HepG2 (cell line): ENCODE measurements at regions not wholly inside any gene's neighbourhood (a gene's known extent, or its start where the extent isn't known, plus 50 kb on each side); places are given as distances from the start of the nearest gene placed in this dataset.

ENCODE experiments used
- ATAC-seq: fragments of 200-7000 bp; cut with Tn5 transposase; 3 replicates; pipeline ENCODE4 v1.9.1; 2020; ENCODE audit warnings: mild to moderate bottlenecking, moderate library complexity
- BruUV-seq: library from RNA; stranded (reverse); fragments of 400-500 nt; replicated peaks from 2 replicates; lab custom pipeline; 2021; lab: Mats Ljungman, UMichigan
- CTCF ChIA-PET: fragments of 300-600 bp; formaldehyde crosslinking; extraction: SDS; loops from one replicate; lab custom pipeline; 2021; ENCODE audit warnings: low total read pairs, inconsistent platforms, low intra/inter-chr PET ratio; lab: Yijun Ruan, JAX
- POLR2A ChIA-PET: fragments of 350-600 bp; sonication (Branson Sonifier 250); formaldehyde crosslinking; loops from one replicate; lab custom pipeline; 2020; ENCODE audit warnings: antibody characterized with exemption, inconsistent platforms; lab: Yijun Ruan, JAX
- DNase-seq: peaks from one replicate; pipeline ENCODE4 v3.0.0-alpha.2; 2015; ENCODE audit warnings: low spot score
- FAIRE-seq: peaks from 3 replicates; lab custom pipeline; 2011; peaks lifted over from hg19 to GRCh38; lab: Jason Lieb, UNC
- H2AFZ ChIP-seq: one replicate; pipeline ENCODE4 v1.6.1; 2011; ENCODE audit warnings: low read length, inconsistent platforms
- H3K27ac ChIP-seq: fragments of 300-600 bp; 3 replicates; pipeline ENCODE4 v1.8.0; 2011; ENCODE audit warnings: mixed run types, mild to moderate bottlenecking, mixed read lengths, low read length, inconsistent platforms; ENCODE audit not compliant: insufficient read depth; ENCODE audit errors: extremely low read length
- H3K27me3 ChIP-seq, 2 experiments: fragments of 200-600 bp in 1 of 2; 2 replicates in 1 of 2; 3 replicates in 1 of 2; pipeline versions ENCODE4 v1.6.0 to v1.8.0; 2011; ENCODE audit warnings: low read length in 2 of 2, mild to moderate bottlenecking in 2 of 2, moderate library complexity in 2 of 2, inconsistent platforms in 1 of 2; ENCODE audit not compliant: insufficient read depth in 2 of 2, control insufficient read depth in 1 of 2
- H3K36me3 ChIP-seq, 2 experiments: fragments of 200-600 bp in 1 of 2; replicated peaks in 1 of 2; 2 replicates in 1 of 2; 3 replicates in 1 of 2; pipeline versions ENCODE4 v1.5.1 to v1.8.0; 2011; ENCODE audit warnings: low read length in 2 of 2, inconsistent platforms in 1 of 2; ENCODE audit not compliant: insufficient read depth in 2 of 2, control insufficient read depth in 1 of 2
- H3K4me1 ChIP-seq: 2 replicates; pipeline ENCODE4 v1.5.1; 2012; ENCODE audit warnings: low read length, inconsistent platforms; ENCODE audit not compliant: insufficient read depth
- H3K4me2 ChIP-seq: 2 replicates; pipeline ENCODE4 v1.6.0; 2011; ENCODE audit warnings: low read depth, low read length, inconsistent platforms
- H3K4me3 ChIP-seq, 3 experiments: fragments of 200-600 bp in 1 of 3; sonication (generic), shearing (Covaris generic) in 1 of 3; replicated peaks in 1 of 3; 2 replicates each; pipeline ENCODE4 v1.5.1; 2011 to 2016; ENCODE audit warnings: low read length in 3 of 3, inconsistent platforms in 2 of 3, low read depth in 2 of 3, mild to moderate bottlenecking in 2 of 3, control low read depth in 1 of 3, mixed read lengths in 1 of 3; ENCODE audit not compliant: insufficient read depth in 1 of 3
- H3K79me2 ChIP-seq: one replicate; pipeline ENCODE4 v1.6.1; 2011; ENCODE audit warnings: low read length, inconsistent platforms; ENCODE audit not compliant: insufficient read depth
- H3K9ac ChIP-seq: 2 replicates; pipeline ENCODE4 v1.6.0; 2011; ENCODE audit warnings: mild to moderate bottlenecking, low read depth, low read length, inconsistent platforms; ENCODE audit not compliant: insufficient read depth
- H3K9me3 ChIP-seq: 2 replicates; pipeline ENCODE4 v1.5.1; 2012; ENCODE audit warnings: mild to moderate bottlenecking, low read length
- H4K20me1 ChIP-seq: 2 replicates; pipeline ENCODE4 v1.6.0; 2011; ENCODE audit warnings: inconsistent platforms, mild to moderate bottlenecking, low read length, moderate library complexity; ENCODE audit not compliant: insufficient read depth
- CBX5 ChIP-seq: sonication (generic); formaldehyde crosslinking; IDR thresholded peaks from 2 replicates; pipeline ENCODE4 v1.4.0; 2020; ENCODE audit warnings: missing genetic modification reagents, borderline replicate concordance
- GABPB1 ChIP-seq: IDR thresholded peaks from 2 replicates; pipeline ENCODE4 v1.6.1; 2016; ENCODE audit warnings: mild to moderate bottlenecking, missing genetic modification reagents, moderate library complexity, missing compliant biosample characterization
- RBM39 ChIP-seq: fragments of 200-400 bp; formaldehyde crosslinking; IDR thresholded peaks from one replicate; pipeline ENCODE4 v1.6.1; 2018; ENCODE audit warnings: antibody characterized with exemption, mild to moderate bottlenecking, low read depth, low read length; ENCODE audit not compliant: poor library complexity, severe bottlenecking
- SRSF1 ChIP-seq: fragments of 200-400 bp; formaldehyde crosslinking; optimal IDR thresholded peaks from 2 replicates; pipeline ENCODE3; 2017; ENCODE audit warnings: mild to moderate bottlenecking, low read depth, low read length, moderate library complexity
- SSRP1 ChIP-seq: IDR thresholded peaks from 2 replicates; pipeline ENCODE4 v1.6.1; 2016; ENCODE audit warnings: control low read depth
- TFE3 ChIP-seq: IDR thresholded peaks from 2 replicates; pipeline ENCODE4 v1.6.1; 2016
- ZBTB7A ChIP-seq: sonication (generic); formaldehyde crosslinking; IDR thresholded peaks from 2 replicates; pipeline ENCODE4 v1.8.0; 2022; ENCODE audit warnings: mild to moderate bottlenecking, missing genetic modification reagents
- ZFAT ChIP-seq: sonication (generic); formaldehyde crosslinking; conservative IDR thresholded peaks from 2 replicates; pipeline ENCODE4 v1.8.1; 2023; ENCODE audit warnings: missing genetic modification reagents, inconsistent platforms
- ZNF484 ChIP-seq: sonication (generic); formaldehyde crosslinking; IDR thresholded peaks from 2 replicates; pipeline ENCODE4 v1.5.1; 2020; ENCODE audit warnings: mild to moderate bottlenecking, low read depth, missing genetic modification reagents, borderline replicate concordance
- WGBS: methylation state at CpG from one replicate; pipeline ENCODE4 v1.1.6; 2017; ENCODE audit warnings: low lambda C conversion rate; 5-methylcytosine and 5-hydroxymethylcytosine counted together
- in situ Hi-C: cut with HindIII; loops from 2 replicates; pipeline ENCODE4 v1.10.0; 2017; ENCODE audit warnings: low pct_unique_long_range_greater_than_20kb; ENCODE audit not compliant: extremely low pct_ligation_motif_present
- intact Hi-C: fragments of 100-400 bp; cut with micrococcal nuclease; formaldehyde crosslinking; loops from one replicate; pipeline ENCODE4 v1.10.0; 2022; ENCODE audit not compliant: unreplicated experiment

- ATAC-seq: no peak
- no peak for TF ChIP-seq SRSF1
- no peak for TF ChIP-seq ZNF484 (CRISPR knock-in tag)
- no peak for TF ChIP-seq CBX5 (CRISPR knock-in tag)
- no peak for TF ChIP-seq SSRP1 (CRISPR knock-in tag)
- no peak for TF ChIP-seq GABPB1 (CRISPR knock-in tag)
- TF ChIP-seq ZFAT (CRISPR knock-in tag): no peak
- no peak for TF ChIP-seq RBM39
- TF ChIP-seq ZBTB7A (CRISPR knock-in tag): no peak
- TF ChIP-seq TFE3 (CRISPR knock-in tag): no peak
- peaks cover 16% of the 10 kb centered on the region for H3K4me1 ChIP-seq
Measured at GRCh38 chr15:66906668-66907614, 158.5 kb upstream of the SMAD3 start.

More at GRCh38 chr15:66906668-66907614, 158.5 kb upstream of the SMAD3 start:
- in situ Hi-C loops (no loop called here), intact Hi-C loops (no loop called here)
- Histone ChIP-seq H3K27ac (no peak overlapping the region), H3K4me3 (no peak overlapping the region), H3K9me3 (peaks cover 4% of the 10 kb centered on the region; the same call in 1 of the 2 replicates), H3K4me2 (no peak overlapping the region), H3K27me3 (peaks cover 3 to 16% of the 10 kb centered on the region in 2 experiments; a peak in 2 of 5 replicates), H4K20me1 (no peaks in the 10 kb centered on the region), H2AFZ (no peak overlapping the region), H3K36me3 (no peaks in the 10 kb centered on the region), H3K79me2 (no peaks in the 10 kb centered on the region), H3K9ac (no peak overlapping the region)
- ChIA-PET CTCF (no interaction called here), POLR2A (no interaction called here)
- DNase-seq (no peak), FAIRE-seq (no peak)
- 79% methylated on average over 18 of the region's 18 CpGs for WGBS
- no TSS peak for BruUV-seq
